Body of pancreas (tissue), 4 donors: ENCODE measurements at regions not wholly inside any gene's neighbourhood (a gene's known extent, or its start where the extent isn't known, plus 50 kb on each side); places are given as distances from the start of the nearest gene placed in this dataset.

Source experiments
- CTCF ChIP-seq, 7 experiments: fragments of 450-650 bp in 4 of 7; fragments of 200-600 bp in 3 of 7; sonication (generic) in 3 of 7; IDR thresholded peaks; one replicate each; pipeline ENCODE4 v1.5.1; 2016 to 2019; ENCODE audit warnings: antibody characterized with exemption in 7 of 7
- POLR2A ChIP-seq, 3 donors: fragments of 450-650 bp; IDR thresholded peaks; one replicate each; pipeline ENCODE4 v1.6.1; 2016; ENCODE audit warnings: antibody characterized with exemption in 3 of 3, mild to moderate bottlenecking in 2 of 3

GRCh38 chr17:65287040-65287439 is 149.9 kb downstream of the RGS9 start:
- TF ChIP-seq CTCF (IDR thresholded peaks at IDR 0.05) (no peak), POLR2A (IDR thresholded peaks at IDR 0.05) (no peak)
